ENCODE measurements at regions not wholly inside any gene's neighbourhood (a gene's known extent, or its start where the extent isn't known, plus 50 kb on each side); places are given as distances from the start of the nearest gene placed in this dataset.
"Not testable (repeated sequence)": the region's sequence is repeated elsewhere in the genome, so short reads cannot be mapped to it uniquely, and the experiment has no call there.

DNA sequence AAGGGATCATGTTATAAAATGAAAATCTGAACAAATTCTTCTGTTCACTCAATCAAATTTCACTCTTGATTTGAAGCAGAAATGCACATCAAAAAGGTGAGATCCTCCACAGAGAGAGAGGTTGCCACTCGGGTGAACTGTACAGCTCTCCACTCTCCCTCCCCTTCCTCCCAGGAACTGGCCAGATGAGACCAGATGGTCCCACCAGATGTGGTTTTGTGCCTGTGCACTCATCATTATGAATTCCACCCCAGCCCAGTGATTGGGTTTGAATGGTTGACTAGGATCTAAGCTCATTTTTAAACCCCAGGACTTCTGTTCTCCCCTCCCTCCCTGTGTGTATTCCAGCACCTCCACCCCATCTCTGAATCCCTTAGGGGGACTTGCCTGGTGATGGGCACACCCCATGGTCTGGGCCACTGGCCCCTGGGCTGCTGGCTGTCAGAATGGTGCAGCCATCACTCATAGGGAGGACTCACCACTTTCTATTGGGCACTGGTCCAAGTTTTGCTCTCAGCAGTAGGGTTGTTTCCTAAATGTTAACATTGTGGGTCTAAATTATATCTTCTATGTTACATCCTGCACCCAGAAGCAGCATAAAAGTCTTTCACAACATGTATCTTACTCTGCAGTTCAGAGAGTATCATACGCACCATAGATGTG lies 393.1 kb downstream of the TNS3 start:
- no peak for DNase-seq

GRCh38 chr7:47188136-47188535 lies 393.8 kb downstream of the TNS3 start:
- DNase-seq = no peak

- DNase-seq = no peak
These were observed 395.6 kb downstream of the TNS3 start for GRCh38 chr7:47186316-47186715.

- no peak for DNase-seq
These were observed 396.1 kb downstream of the TNS3 start for GRCh38 chr7:47185839-47186238.

GRCh38 chr7:47185170-47185569 lies 396.7 kb downstream of the TNS3 start:
- DNase-seq = no peak

DNA sequence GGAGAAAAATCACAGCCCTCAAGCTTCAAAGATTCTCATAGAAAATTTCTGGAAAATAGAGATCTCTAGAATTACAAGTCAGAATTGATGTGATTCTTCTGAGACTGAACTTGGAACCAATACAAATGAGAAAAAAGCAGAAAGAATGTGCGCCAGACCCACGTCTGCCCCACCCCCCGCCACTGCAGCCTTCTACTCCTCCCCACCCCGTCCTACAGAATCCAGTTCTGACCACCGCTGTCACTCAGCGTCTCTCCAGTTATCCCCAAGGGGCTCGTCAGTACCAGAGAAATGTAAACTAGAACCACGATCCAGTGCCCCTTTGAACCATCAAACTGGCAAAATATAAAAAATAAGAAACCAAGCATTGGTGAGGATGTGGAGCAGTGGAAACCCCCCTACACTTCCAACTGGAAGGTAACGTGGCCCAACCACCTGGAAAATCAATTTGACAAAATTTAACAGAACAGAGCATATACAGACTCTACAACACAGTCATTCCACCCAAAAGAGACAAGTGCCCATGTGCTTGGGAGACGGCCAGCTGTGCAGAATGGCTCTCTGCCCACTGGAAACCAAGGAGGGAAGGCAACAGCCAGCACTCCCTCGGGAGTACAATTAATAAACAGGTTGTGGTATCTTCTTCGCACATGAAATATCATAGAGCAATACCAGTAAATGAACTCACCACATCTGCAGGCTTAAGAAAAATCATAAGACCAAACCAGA lies 397.9 kb downstream of the TNS3 start:
- peak; percentile 40 for DNase-seq

DNA sequence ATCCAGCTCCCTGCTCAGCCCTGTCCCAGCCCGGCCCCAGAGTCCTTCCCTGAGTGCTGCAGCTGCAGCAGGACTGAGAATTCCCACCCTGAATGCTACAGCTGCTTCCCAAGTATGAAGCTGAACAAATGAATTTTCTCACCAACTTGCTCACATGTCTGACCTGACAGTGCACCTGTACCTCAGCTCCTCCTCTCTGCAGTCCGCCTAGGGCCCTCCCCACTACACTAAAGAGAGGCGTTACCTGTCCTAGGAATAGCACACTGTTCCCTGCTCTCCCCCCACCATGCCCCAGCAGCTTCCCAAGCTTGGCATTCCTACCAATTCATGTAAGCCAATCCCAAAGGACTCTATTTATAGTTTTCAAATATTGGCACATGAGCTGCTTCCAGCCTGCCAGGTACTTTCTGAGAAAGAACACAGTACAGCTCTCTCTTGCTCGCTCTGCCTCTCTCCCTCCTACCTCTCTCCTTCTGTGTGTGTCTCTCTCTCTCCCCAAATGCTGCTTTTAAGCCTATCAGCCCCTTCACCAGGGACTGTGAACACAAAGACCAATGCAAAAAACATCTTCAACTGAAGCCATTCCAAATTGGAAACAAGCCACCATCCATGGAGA lies 400.1 kb downstream of the TNS3 start:
- peak; percentile 15 for DNase-seq

GRCh38 chr7:47180516-47180826 lies 401.4 kb downstream of the TNS3 start:
- no peak for DNase-seq

- DNase-seq = no peak
These were observed 401.9 kb downstream of the TNS3 start for GRCh38 chr7:47179812-47180515.

- DNase-seq = not testable (repeated sequence)
These were observed 409.0 kb downstream of the TNS3 start for GRCh38 chr7:47172602-47173539.

GRCh38 chr7:47170516-47170915 lies 411.4 kb downstream of the TNS3 start:
- DNase-seq = no peak

GRCh38 chr7:47154791-47155190 lies 427.1 kb downstream of the TNS3 start:
- DNase-seq = no peak

GRCh38 chr7:47153576-47153975 lies 428.3 kb downstream of the TNS3 start:
- DNase-seq = no peak

DNA sequence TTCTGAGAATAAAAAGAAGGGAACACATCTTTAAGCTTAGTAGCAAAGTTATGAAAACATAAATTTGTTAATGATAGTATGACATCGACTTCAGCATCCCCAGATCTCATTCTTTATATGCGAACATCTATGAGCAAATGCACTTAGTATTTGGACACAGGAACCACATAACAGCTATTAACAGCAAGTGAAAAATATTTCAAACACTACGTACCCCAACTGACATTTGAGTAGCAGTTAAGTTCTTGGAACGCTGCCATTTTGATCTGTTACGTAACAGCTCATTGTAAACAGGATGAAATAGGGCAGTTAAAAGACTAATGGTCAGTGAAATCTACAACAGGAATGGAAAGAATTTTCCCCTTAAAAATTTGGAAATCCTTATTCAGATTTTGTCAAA lies 428.9 kb downstream of the TNS3 start:
- no peak for DNase-seq

DNA sequence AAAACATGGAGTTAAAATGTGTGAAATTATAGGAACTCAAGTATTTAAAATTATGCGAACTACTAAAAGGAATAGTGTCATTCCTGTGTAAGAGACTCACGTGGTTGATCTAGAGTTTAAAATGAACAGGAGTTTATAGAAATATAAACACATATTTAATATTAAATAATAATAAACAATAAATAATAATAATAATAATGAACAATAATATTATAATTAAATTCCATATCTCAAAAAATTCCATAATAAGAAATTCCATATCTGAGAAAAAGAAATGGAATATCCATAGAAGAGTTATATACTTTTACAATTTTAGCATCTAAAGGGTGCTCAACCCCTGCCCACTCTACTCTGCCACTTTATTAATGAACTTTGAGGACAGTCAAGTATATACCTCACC lies 429.6 kb downstream of the TNS3 start:
- DNase-seq = no peak

GRCh38 chr7:47150497-47151260 lies 431.2 kb downstream of the TNS3 start:
- no peak for DNase-seq

GRCh38 chr7:47149971-47150370 lies 431.9 kb downstream of the TNS3 start:
- DNase-seq = no peak

GRCh38 chr7:47149208-47149839 lies 432.6 kb downstream of the TNS3 start:
- no peak for DNase-seq

DNA sequence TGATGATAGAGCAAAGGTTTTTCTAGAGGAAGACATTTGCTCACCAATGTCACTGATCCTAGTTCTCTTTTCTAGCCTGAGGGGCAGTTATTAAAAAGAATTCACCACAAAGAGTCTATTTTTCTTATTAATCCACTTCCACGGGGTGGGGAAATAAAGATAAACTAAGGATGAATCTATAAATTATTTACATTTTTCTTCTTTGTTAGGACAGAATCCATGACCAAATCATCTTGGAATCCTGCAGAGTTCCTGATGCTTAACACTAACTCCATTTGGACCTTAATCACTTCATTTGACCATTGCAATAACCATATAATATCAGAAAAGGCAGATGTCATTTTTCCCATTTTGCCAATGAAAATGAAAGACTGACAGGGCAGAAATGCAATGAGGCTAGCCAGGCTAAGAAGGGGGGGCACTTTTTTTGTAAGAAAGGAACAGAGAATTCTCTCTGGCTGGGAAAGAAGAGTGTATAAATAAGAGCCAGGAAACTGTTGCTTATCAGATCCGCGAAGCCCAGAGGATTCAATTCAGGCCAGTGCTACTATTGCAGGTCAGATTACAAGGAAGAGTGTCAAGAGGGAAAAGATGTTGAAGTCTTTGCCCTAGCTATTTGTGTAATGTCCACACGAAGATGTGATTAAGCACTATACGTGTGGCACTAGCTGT lies 433.2 kb downstream of the TNS3 start:
- no peak for DNase-seq

GRCh38 chr7:47147213-47147631 lies 434.7 kb downstream of the TNS3 start:
- no peak for DNase-seq

DNA sequence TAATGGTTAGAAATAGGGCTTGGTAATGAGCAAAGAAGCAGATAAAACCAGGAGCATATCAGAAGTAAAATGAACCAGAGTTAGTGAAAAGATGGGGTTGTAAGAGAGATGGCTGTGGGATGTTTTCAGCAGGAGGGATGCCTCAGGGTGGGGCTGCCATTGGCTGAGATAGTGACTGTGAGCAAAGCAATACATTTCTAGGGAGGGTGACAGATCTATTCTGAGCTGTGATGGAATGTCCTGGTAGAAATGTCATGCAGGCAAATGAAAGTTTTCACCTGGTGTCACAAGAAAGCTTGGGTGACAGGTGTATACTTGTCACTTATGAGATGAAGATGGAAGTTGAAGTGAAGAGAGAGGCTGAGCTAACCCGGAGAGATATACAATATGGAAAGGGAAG lies 435.9 kb downstream of the TNS3 start:
- DNase-seq = no peak

All from NCI-H446 treated with DMSO at 0.1 percent for 48 hours (cell line).